Fibroblast of skin of abdomen (primary cell): ENCODE measurements at regions not wholly inside any gene's neighbourhood (a gene's known extent, or its start where the extent isn't known, plus 50 kb on each side); places are given as distances from the start of the nearest gene placed in this dataset.

Source experiments
- DNase-seq: peaks from one replicate; pipeline ENCODE4 v3.0.0-alpha.2; 2013

DNA sequence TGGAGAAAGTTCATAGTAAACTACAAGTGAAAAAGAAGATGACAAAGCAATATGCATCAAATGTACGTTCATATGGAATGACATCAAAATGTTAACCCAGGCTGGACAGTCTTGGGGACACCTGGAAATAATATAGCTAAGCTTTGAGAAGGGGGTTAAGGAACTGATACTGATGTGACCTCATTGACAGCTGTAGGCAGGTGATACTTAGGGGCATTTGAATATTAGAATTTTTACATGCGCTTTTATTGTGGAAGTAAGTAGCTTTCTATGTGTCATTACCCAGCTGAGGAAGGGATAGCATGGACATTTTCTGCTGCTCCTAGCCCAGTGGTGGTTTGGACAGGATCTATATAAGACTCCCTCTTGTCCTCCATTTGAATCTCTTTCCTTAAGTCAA, 299.7 kb downstream of the CWC27 start:
- DNase-seq: no peak

GRCh38 chr5:65070026-65070425, 301.3 kb downstream of the CWC27 start:
- peak; percentile 49 for DNase-seq

DNA sequence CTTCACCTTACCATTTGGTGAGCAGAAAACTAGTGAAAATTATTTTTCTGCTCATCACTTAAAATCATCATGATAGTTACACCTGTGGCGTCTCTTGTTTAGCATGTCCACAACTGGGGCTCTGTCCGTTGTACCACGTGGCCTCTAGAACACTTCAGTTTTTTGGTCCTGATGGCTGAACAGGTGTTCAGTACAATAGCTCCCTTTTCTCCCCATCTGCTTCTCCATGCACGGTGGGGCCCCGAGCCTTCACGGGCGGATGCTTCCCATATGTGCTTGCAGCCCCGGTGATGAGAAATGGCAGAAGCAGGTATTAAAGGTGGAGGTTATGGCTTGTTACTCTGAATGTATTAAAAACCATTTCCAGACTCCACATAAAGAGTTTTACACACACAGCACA, 304.1 kb downstream of the CWC27 start:
- no peak for DNase-seq

GRCh38 chr5:65073250-65073661, 304.5 kb downstream of the CWC27 start:
- DNase-seq: peak; percentile 97

DNA sequence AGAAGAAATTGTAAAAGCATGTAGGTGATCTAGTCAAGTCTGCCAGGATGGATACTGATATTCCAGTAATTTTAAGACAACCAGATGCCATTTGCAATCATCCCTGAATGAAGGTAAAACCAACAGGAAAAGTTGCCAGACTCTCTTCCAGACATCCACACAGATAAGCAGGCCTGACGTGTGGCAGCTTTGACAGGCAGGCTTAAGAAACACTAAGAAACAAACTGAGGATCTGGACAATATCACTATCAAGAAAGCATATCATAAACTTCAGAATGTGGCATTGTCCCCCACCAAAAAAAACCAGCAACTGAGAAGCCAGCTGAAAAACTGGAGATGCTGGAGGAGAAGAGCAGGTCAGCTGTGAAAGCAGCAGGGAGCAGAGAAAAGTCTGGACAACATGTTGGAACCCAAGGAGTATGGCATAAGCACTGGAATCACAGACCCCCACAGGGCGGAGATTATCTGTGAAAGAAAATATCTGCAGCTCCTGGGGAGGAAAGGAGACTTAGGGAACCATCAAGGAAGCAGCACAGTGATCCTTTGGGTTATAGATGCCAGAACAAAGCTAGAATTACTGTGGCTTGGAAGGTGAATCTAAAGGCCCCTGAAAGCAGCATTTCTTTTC, 307.0 kb downstream of the CWC27 start:
- no peak for DNase-seq

GRCh38 chr5:65076251-65076869, 307.6 kb downstream of the CWC27 start:
- DNase-seq: peak; percentile 88

- DNase-seq: no peak
Measured at GRCh38 chr5:65077653-65078052, 308.9 kb downstream of the CWC27 start.

- DNase-seq: peak; percentile 84
Measured at GRCh38 chr5:65078331-65078730, 309.6 kb downstream of the CWC27 start.

- DNase-seq: no peak
Measured at GRCh38 chr5:65081071-65081470, 312.3 kb downstream of the CWC27 start.

DNA sequence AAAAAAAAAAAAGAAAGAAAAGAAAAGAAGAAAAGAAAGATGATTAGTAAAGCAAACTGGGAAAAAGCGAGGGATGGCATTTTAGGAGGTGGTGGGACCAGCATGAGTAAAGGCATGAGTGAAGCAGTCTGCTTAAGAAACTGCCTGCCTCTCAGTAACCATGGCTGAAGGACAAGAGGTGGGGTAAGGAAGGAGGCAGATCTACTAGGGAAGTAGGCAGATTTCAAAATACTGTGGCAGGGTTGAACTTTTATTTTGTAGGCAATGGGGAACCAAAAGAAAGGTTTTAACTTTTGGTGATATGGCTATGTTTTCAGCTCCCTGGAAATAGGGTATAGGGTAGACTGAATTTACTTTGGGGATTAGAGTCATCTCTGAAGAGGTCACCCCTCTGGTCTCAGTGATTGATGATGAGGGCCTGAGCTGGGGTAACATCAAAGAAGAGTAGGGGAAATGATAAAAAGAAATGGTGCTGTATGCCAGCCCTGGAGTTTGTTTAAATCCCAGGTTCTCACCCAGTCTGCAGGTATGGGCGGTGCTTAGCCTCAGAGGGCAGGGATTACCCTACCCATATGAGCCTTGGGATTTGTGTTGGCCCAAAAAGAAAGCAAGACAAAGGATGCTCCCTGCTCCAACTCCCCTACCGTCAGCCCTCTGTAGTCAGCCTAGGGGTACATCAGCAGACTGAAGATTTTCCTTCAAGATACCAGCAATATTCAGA, 316.2 kb downstream of the CWC27 start:
- no peak for DNase-seq

DNA sequence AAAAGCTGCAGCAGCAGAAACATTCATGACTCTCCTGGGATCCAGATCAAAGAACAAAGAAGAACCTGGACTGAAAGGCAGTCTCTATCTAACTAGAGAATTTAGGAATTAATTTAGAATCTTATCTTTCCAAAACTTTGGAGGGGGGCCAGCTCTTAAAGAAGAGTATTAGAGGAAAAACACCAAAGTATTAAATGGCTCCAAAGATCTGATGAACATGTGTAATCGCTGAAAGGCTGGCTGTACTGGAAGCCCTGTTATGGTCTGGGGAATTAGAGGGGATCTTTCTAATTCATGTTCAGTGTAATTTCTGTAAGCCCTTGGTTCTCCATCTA, 316.8 kb downstream of the CWC27 start:
- DNase-seq: no peak

DNA sequence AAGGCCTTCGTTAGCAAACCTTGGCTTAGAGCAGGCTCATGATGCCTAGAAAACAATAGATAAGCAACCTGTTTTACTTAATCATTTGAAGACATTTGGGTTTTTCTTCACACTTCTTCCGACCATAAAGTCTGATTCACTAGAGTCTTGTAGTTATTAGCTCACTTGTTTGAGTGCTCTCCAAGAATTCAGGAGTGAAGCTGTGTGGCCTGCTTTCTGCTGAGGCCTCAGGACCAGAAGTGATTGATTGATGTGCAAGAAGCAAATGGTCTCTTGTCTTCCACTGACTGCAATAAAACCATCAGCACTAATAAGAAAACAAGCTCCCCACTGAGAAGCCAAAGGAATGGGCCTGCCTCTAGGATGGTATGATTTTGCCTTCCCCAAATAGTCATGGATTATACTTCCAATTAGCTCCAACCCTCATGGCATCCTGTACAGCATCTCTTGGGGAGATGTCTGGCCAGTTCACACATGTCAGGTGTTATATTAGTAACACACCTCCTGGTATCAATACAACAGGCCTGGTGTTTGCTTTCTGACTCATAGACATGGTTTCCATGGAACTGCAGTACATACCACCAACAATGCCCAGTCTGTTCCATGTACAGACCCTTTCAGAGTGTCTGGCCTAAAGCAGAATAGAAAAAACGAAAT, 317.6 kb downstream of the CWC27 start:
- DNase-seq: peak; percentile 74

DNA sequence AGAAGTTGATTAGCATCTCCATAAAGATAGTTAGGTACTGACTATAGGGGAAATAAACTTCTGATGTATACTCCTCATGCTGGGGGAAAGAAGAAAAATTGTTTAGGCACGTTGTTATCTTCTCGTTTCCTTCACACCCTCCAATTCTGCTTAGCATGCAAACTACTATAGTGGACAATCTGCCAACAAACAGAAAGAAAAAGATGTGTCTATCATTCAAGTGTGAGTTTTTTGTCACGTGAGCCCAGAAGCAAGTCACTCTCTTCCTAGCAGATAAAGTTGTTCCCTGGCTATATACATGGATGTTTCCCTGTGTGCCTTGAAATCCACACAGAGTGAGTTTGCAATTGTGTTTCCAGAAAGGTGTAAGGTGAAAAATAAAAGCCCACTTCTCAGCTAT, 318.4 kb downstream of the CWC27 start:
- DNase-seq: no peak

DNA sequence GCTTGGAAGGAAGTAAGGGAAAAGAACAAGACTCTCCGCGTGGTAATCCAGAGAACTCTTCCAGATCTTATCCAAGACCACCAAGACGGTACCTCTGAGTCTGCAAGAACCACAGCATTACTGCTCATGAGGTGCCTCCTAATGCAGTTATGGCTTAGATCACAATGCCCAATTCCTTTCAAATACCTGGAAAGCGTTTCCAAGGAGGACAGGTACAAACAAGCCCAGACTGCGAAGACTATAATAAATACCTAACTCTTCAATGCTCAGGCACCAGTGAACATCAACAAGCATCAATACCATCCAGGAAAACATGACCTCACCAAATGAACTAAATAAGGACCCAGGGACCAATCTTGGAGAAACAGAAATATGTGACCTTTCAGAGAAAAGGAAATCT, 325.5 kb downstream of the CWC27 start:
- no peak for DNase-seq

DNA sequence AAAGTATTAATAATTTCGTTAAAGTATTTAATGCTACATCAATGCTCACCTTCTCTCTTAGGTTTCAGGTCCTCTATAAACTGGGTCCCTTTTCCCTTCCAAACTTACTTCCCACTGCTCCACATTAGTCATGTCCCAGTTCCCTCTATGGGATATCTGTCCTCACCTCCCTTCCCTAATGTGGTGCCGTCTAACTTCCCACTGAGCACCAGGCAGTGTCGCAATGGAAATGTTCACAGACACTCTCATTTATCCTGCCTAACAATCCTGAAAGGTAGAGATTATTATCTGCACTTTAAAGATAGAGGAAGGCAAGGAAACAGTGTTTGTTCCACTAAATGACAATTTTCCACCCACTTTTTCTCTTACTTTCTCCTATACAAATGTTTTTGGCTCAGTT, 329.7 kb downstream of the CWC27 start:
- DNase-seq: no peak
